ENCODE measurements at regions not wholly inside any gene's neighbourhood (a gene's known extent, or its start where the extent isn't known, plus 50 kb on each side); places are given as distances from the start of the nearest gene placed in this dataset.
"Not testable (repeated sequence)": the region's sequence is repeated elsewhere in the genome, so short reads cannot be mapped to it uniquely, and the experiment has no call there.

GRCh38 chr6:112524071-112524470 is 176.9 kb downstream of the RFPL4B start:
- TF ChIP-seq EP300 (IDR thresholded peaks at IDR 0.05) (no peak), CTCF (IDR thresholded peaks at IDR 0.05) (no peak), POLR2AphosphoS5 (IDR thresholded peaks at IDR 0.05) (no peak), POLR2A (IDR thresholded peaks at IDR 0.05; ENCODE audit: low read depth) (no peak)
- Histone ChIP-seq H3K4me3 (no peak overlapping the region), H3K9me3 (no peaks in the 10 kb centered on the region), H3K27me3 (no peaks in the 10 kb centered on the region), H3K36me3 (no peaks in the 10 kb centered on the region), H3K27ac (replicated peaks in 1 of 4) (no peak overlapping the region), H3K4me1 (no peaks in the 10 kb centered on the region)
- DNase-seq (ENCODE audit: extremely low spot score), result no peak
- intact Hi-C loops (cut with DNase I), result no loop called here
- 87% methylated on average over 2 of the region's 2 CpGs for WGBS

GRCh38 chr6:112525749-112526148 is 178.6 kb downstream of the RFPL4B start:
- DNase-seq (ENCODE audit: extremely low spot score), result no peak
- H3K4me1 ChIP-seq, result no peaks in the 10 kb centered on the region
- no peak overlapping the region for H3K4me3 ChIP-seq
- H3K36me3 ChIP-seq, result no peaks in the 10 kb centered on the region
- no peaks in the 10 kb centered on the region for H3K27me3 ChIP-seq
- no peak overlapping the region for H3K27ac ChIP-seq (replicated peaks in 1 of 4)
- TF ChIP-seq POLR2A (IDR thresholded peaks at IDR 0.05; ENCODE audit: low read depth) (no peak), EP300 (IDR thresholded peaks at IDR 0.05) (no peak), POLR2AphosphoS5 (IDR thresholded peaks at IDR 0.05) (no peak), CTCF (IDR thresholded peaks at IDR 0.05) (no peak)
- WGBS, result 98% methylated on average over 1 of the region's 1 CpG
- no peaks in the 10 kb centered on the region for H3K9me3 ChIP-seq
- intact Hi-C loops (cut with DNase I), result no loop called here

GRCh38 chr6:112526594-112526993 is 179.5 kb downstream of the RFPL4B start:
- no peaks in the 10 kb centered on the region for H3K36me3 ChIP-seq

GRCh38 chr6:112528306-112528705 is 181.2 kb downstream of the RFPL4B start:
- H3K4me3 ChIP-seq; H3K27me3 ChIP-seq; H3K36me3 ChIP-seq; intact Hi-C loops (cut with DNase I); H3K9me3 ChIP-seq; H3K27ac ChIP-seq (replicated peaks in 1 of 4); H3K4me1 ChIP-seq; DNase-seq (ENCODE audit: extremely low spot score): not testable (repeated sequence)
- 100% methylated on average over 1 of the region's 29 CpGs for WGBS

More at GRCh38 chr6:112526594-112526993, 179.5 kb downstream of the RFPL4B start:
- Histone ChIP-seq H3K9me3 (no peaks in the 10 kb centered on the region), H3K27ac (replicated peaks in 1 of 4) (no peak overlapping the region), H3K4me1 (no peaks in the 10 kb centered on the region), H3K4me3 (no peak overlapping the region), H3K27me3 (no peaks in the 10 kb centered on the region)
- TF ChIP-seq POLR2A (IDR thresholded peaks at IDR 0.05; ENCODE audit: low read depth), result no peak
- no peak for DNase-seq (ENCODE audit: extremely low spot score)
- WGBS, result 97% methylated on average over 6 of the region's 6 CpGs
- intact Hi-C loops (cut with DNase I), result no loop called here

- H3K27me3 ChIP-seq, result no peaks in the 10 kb centered on the region
- 88% methylated on average over 2 of the region's 2 CpGs for WGBS
- DNase-seq (ENCODE audit: extremely low spot score), result no peak
- H3K9me3 ChIP-seq, result no peaks in the 10 kb centered on the region
- no peak overlapping the region for H3K27ac ChIP-seq (replicated peaks in 1 of 4)
- no peaks in the 10 kb centered on the region for H3K36me3 ChIP-seq
- TF ChIP-seq CTCF (IDR thresholded peaks at IDR 0.05) (no peak), POLR2A (IDR thresholded peaks at IDR 0.05; ENCODE audit: low read depth) (no peak), POLR2AphosphoS5 (IDR thresholded peaks at IDR 0.05) (no peak), EP300 (IDR thresholded peaks at IDR 0.05) (no peak)
- peaks cover 0 to 9% (median 0%) of the 10 kb centered on the region in 4 donors for H3K4me1 ChIP-seq
- intact Hi-C loops (cut with DNase I), result no loop called here
- no peak overlapping the region for H3K4me3 ChIP-seq
Measured at GRCh38 chr6:112535816-112536215, 188.7 kb downstream of the RFPL4B start.

- Histone ChIP-seq H3K27ac (replicated peaks in 1 of 4) (no peak overlapping the region), H3K36me3 (no peaks in the 10 kb centered on the region), H3K9me3 (no peaks in the 10 kb centered on the region), H3K4me1 (peaks cover 0 to 9% (median 0%) of the 10 kb centered on the region in 4 donors), H3K27me3 (no peaks in the 10 kb centered on the region), H3K4me3 (no peak overlapping the region)
- 88% methylated on average over 2 of the region's 2 CpGs for WGBS
- DNase-seq (ENCODE audit: extremely low spot score), result no peak
- TF ChIP-seq CTCF (IDR thresholded peaks at IDR 0.05), result no peak
- TF ChIP-seq POLR2AphosphoS5 (IDR thresholded peaks at IDR 0.05), result no peak
- TF ChIP-seq EP300 (IDR thresholded peaks at IDR 0.05), result no peak
- no peak for TF ChIP-seq POLR2A (IDR thresholded peaks at IDR 0.05; ENCODE audit: low read depth)
- intact Hi-C loops (cut with DNase I), result no loop called here
Measured at GRCh38 chr6:112539355-112539754, 192.2 kb downstream of the RFPL4B start.

GRCh38 chr6:112541847-112542246 is 194.7 kb downstream of the RFPL4B start:
- DNase-seq (ENCODE audit: extremely low spot score); intact Hi-C loops (cut with DNase I); H3K4me3 ChIP-seq; H3K27ac ChIP-seq (replicated peaks in 1 of 4); H3K9me3 ChIP-seq; H3K27me3 ChIP-seq; H3K4me1 ChIP-seq; H3K36me3 ChIP-seq: not testable (repeated sequence)
- WGBS, result 100% methylated on average over 1 of the region's 3 CpGs

- H3K27me3 ChIP-seq; intact Hi-C loops (cut with DNase I): not testable (repeated sequence)
- 94% methylated on average over 8 of the region's 8 CpGs for WGBS
Measured at GRCh38 chr6:112547321-112548085, 200.4 kb downstream of the RFPL4B start.

More at GRCh38 chr6:112547321-112548085, 200.4 kb downstream of the RFPL4B start:
- DNase-seq (ENCODE audit: extremely low spot score); H3K27ac ChIP-seq (replicated peaks in 1 of 4); H3K9me3 ChIP-seq; H3K4me1 ChIP-seq; H3K36me3 ChIP-seq; H3K4me3 ChIP-seq: not testable (repeated sequence)
